ENCODE measurements at regions not wholly inside any gene's neighbourhood (a gene's known extent, or its start where the extent isn't known, plus 50 kb on each side); places are given as distances from the start of the nearest gene placed in this dataset.

- Histone ChIP-seq H3K9me3 (ENCODE audit: insufficient read depth, low read depth, low read length) (no peaks in the 10 kb centered on the region), H3K4me3 (ENCODE audit: low read length) (no peak overlapping the region), H3K27ac (ENCODE audit: low read length) (no peak overlapping the region), H3K27me3 (ENCODE audit: insufficient read depth, low read length) (no peaks in the 10 kb centered on the region), H3K36me3 (ENCODE audit: insufficient read depth, low read depth, low read length) (no peaks in the 10 kb centered on the region), H3K4me1 (ENCODE audit: insufficient read depth, low read length) (no peaks in the 10 kb centered on the region; the same call in 1 of the 2 replicates), H3K9ac (ENCODE audit: low read depth, low read length) (no peak overlapping the region)
Measured at GRCh38 chr6:166025149-166025898, 142.3 kb downstream of the TBXT start.

GRCh38 chr6:166024252-166024651 lies 143.4 kb downstream of the TBXT start:
- Histone ChIP-seq H3K9me3 (ENCODE audit: insufficient read depth, low read depth, low read length) (no peaks in the 10 kb centered on the region; the same call in 1 of the 2 replicates), H3K36me3 (ENCODE audit: insufficient read depth, low read depth, low read length) (no peaks in the 10 kb centered on the region), H3K27ac (ENCODE audit: low read length) (no peak overlapping the region), H3K27me3 (ENCODE audit: insufficient read depth, low read length) (no peaks in the 10 kb centered on the region), H3K9ac (ENCODE audit: low read depth, low read length) (no peak overlapping the region), H3K4me1 (ENCODE audit: insufficient read depth, low read length) (no peaks in the 10 kb centered on the region; the same call in 1 of the 2 replicates), H3K4me3 (ENCODE audit: low read length) (no peak overlapping the region)

GRCh38 chr6:166023273-166023989 lies 144.2 kb downstream of the TBXT start:
- Histone ChIP-seq H3K9me3 (ENCODE audit: insufficient read depth, low read depth, low read length) (peaks cover under 1% of the 10 kb centered on the region; the same call in 1 of the 2 replicates), H3K9ac (ENCODE audit: low read depth, low read length) (no peak overlapping the region), H3K27me3 (ENCODE audit: insufficient read depth, low read length) (no peaks in the 10 kb centered on the region), H3K36me3 (ENCODE audit: insufficient read depth, low read depth, low read length) (no peaks in the 10 kb centered on the region), H3K4me3 (ENCODE audit: low read length) (no peak overlapping the region), H3K4me1 (ENCODE audit: insufficient read depth, low read length) (no peaks in the 10 kb centered on the region), H3K27ac (ENCODE audit: low read length) (no peak overlapping the region)

- Histone ChIP-seq H3K36me3 (ENCODE audit: insufficient read depth, low read depth, low read length) (no peaks in the 10 kb centered on the region), H3K4me3 (ENCODE audit: low read length) (no peak overlapping the region), H3K27me3 (ENCODE audit: insufficient read depth, low read length) (no peaks in the 10 kb centered on the region), H3K9ac (ENCODE audit: low read depth, low read length) (no peak overlapping the region), H3K9me3 (ENCODE audit: insufficient read depth, low read depth, low read length) (peaks cover 19% of the 10 kb centered on the region), H3K4me1 (ENCODE audit: insufficient read depth, low read length) (no peaks in the 10 kb centered on the region), H3K27ac (ENCODE audit: low read length) (no peak overlapping the region)
Measured at GRCh38 chr6:166021429-166021828, 146.2 kb downstream of the TBXT start.

GRCh38 chr6:166019214-166019613 lies 148.4 kb downstream of the TBXT start:
- H3K9ac ChIP-seq (ENCODE audit: low read depth, low read length): no peak overlapping the region
- H3K9me3 ChIP-seq (ENCODE audit: insufficient read depth, low read depth, low read length): peaks cover 24% of the 10 kb centered on the region
- H3K27me3 ChIP-seq (ENCODE audit: insufficient read depth, low read length): no peaks in the 10 kb centered on the region
- no peaks in the 10 kb centered on the region for H3K36me3 ChIP-seq (ENCODE audit: insufficient read depth, low read depth, low read length)
- H3K4me3 ChIP-seq (ENCODE audit: low read length): no peak overlapping the region
- H3K4me1 ChIP-seq (ENCODE audit: insufficient read depth, low read length): no peaks in the 10 kb centered on the region
- no peak overlapping the region for H3K27ac ChIP-seq (ENCODE audit: low read length)

- no peak overlapping the region for H3K4me3 ChIP-seq (ENCODE audit: low read length)
- peaks cover 5% of the 10 kb centered on the region for H3K27me3 ChIP-seq (ENCODE audit: insufficient read depth, low read length)
- H3K9ac ChIP-seq (ENCODE audit: low read depth, low read length): no peak overlapping the region
- H3K27ac ChIP-seq (ENCODE audit: low read length): no peak overlapping the region
- H3K4me1 ChIP-seq (ENCODE audit: insufficient read depth, low read length): no peaks in the 10 kb centered on the region
- H3K9me3 ChIP-seq (ENCODE audit: insufficient read depth, low read depth, low read length): peaks cover 24% of the 10 kb centered on the region
- no peaks in the 10 kb centered on the region for H3K36me3 ChIP-seq (ENCODE audit: insufficient read depth, low read depth, low read length)
Measured at GRCh38 chr6:166017032-166017635, 150.5 kb downstream of the TBXT start.

GRCh38 chr6:166014966-166015365 lies 152.7 kb downstream of the TBXT start:
- Histone ChIP-seq H3K36me3 (ENCODE audit: insufficient read depth, low read depth, low read length) (no peaks in the 10 kb centered on the region), H3K27ac (ENCODE audit: low read length) (no peak overlapping the region), H3K4me3 (ENCODE audit: low read length) (no peak overlapping the region), H3K4me1 (ENCODE audit: insufficient read depth, low read length) (no peaks in the 10 kb centered on the region), H3K27me3 (ENCODE audit: insufficient read depth, low read length) (peaks cover 24% of the 10 kb centered on the region), H3K9me3 (ENCODE audit: insufficient read depth, low read depth, low read length) (peaks cover 24% of the 10 kb centered on the region), H3K9ac (ENCODE audit: low read depth, low read length) (no peak overlapping the region)

GRCh38 chr6:166010136-166010960 lies 157.3 kb downstream of the TBXT start:
- Histone ChIP-seq H3K4me1 (ENCODE audit: insufficient read depth, low read length) (peaks cover 16% of the 10 kb centered on the region; the same call in 1 of the 2 replicates), H3K27me3 (ENCODE audit: insufficient read depth, low read length) (peaks cover 70% of the 10 kb centered on the region), H3K27ac (ENCODE audit: low read length) (no peak overlapping the region), H3K4me3 (ENCODE audit: low read length) (no peak overlapping the region), H3K9ac (ENCODE audit: low read depth, low read length) (no peak overlapping the region), H3K9me3 (ENCODE audit: insufficient read depth, low read depth, low read length) (no peaks in the 10 kb centered on the region), H3K36me3 (ENCODE audit: insufficient read depth, low read depth, low read length) (no peaks in the 10 kb centered on the region)

GRCh38 chr6:166009385-166010031 lies 158.1 kb downstream of the TBXT start:
- Histone ChIP-seq H3K36me3 (ENCODE audit: insufficient read depth, low read depth, low read length) (no peaks in the 10 kb centered on the region), H3K4me1 (ENCODE audit: insufficient read depth, low read length) (peaks cover 16% of the 10 kb centered on the region; the same call in 1 of the 2 replicates), H3K9ac (ENCODE audit: low read depth, low read length) (no peak overlapping the region), H3K9me3 (ENCODE audit: insufficient read depth, low read depth, low read length) (no peaks in the 10 kb centered on the region), H3K27ac (ENCODE audit: low read length) (no peak overlapping the region), H3K4me3 (ENCODE audit: low read length) (no peak overlapping the region), H3K27me3 (ENCODE audit: insufficient read depth, low read length) (peaks cover 79% of the 10 kb centered on the region)

GRCh38 chr6:166008441-166009369 lies 158.9 kb downstream of the TBXT start:
- Histone ChIP-seq H3K4me1 (ENCODE audit: insufficient read depth, low read length) (peaks cover 16% of the 10 kb centered on the region; the same call in 1 of the 2 replicates), H3K36me3 (ENCODE audit: insufficient read depth, low read depth, low read length) (no peaks in the 10 kb centered on the region), H3K9me3 (ENCODE audit: insufficient read depth, low read depth, low read length) (no peaks in the 10 kb centered on the region), H3K9ac (ENCODE audit: low read depth, low read length) (no peak overlapping the region), H3K27ac (ENCODE audit: low read length) (no peak overlapping the region), H3K27me3 (ENCODE audit: insufficient read depth, low read length) (peaks cover 86% of the 10 kb centered on the region), H3K4me3 (ENCODE audit: low read length) (peak overlapping the region; percentile 73)

Data from iPS-20b (cell line).